Hypothalamus (tissue), 51 donors: ENCODE measurements at regions not wholly inside any gene's neighbourhood (a gene's known extent, or its start where the extent isn't known, plus 50 kb on each side); places are given as distances from the start of the nearest gene placed in this dataset.

ENCODE experiments used
- DNase-seq, 51 donors: peaks; one replicate each; lab custom pipeline; 2025; lab: John Stamatoyannopoulos, UW

- DNase-seq: no peak
Measured at GRCh38 chr18:32621034-32621433, 150.4 kb upstream of the GAREM1 start.

GRCh38 chr18:32618546-32618945 lies 147.9 kb upstream of the GAREM1 start:
- DNase-seq: no peak

- DNase-seq: no peak
Measured at GRCh38 chr18:32613821-32614220, 143.1 kb upstream of the GAREM1 start.

GRCh38 chr18:32612651-32613050 lies 142.0 kb upstream of the GAREM1 start:
- DNase-seq: no peak

- no peak for DNase-seq
Measured at GRCh38 chr18:32610176-32610575, 139.5 kb upstream of the GAREM1 start.

- no peak for DNase-seq
Measured at GRCh38 chr18:32607816-32608215, 137.1 kb upstream of the GAREM1 start.

- DNase-seq: no peak
Measured at GRCh38 chr18:32598144-32598543, 127.5 kb upstream of the GAREM1 start.

- no peak for DNase-seq
Measured at GRCh38 chr18:32596501-32596900, 125.8 kb upstream of the GAREM1 start.

GRCh38 chr18:32595832-32596231 lies 125.2 kb upstream of the GAREM1 start:
- DNase-seq: no peak

- DNase-seq: no peak
Measured at GRCh38 chr18:32588191-32588590, 117.5 kb upstream of the GAREM1 start.

- no peak for DNase-seq
Measured at GRCh38 chr18:32583431-32583830, 112.7 kb upstream of the GAREM1 start.

- DNase-seq: no peak
Measured at GRCh38 chr18:32582455-32582854, 111.8 kb upstream of the GAREM1 start.

- no peak for DNase-seq
Measured at GRCh38 chr18:32577561-32577960, 106.9 kb upstream of the GAREM1 start.

- DNase-seq: peak in 26 of 51 donors; percentile 2 to 63 (median 34)
Measured at GRCh38 chr18:32576296-32576916, 105.7 kb upstream of the GAREM1 start.

GRCh38 chr18:32566960-32567359 lies 96.3 kb upstream of the GAREM1 start:
- DNase-seq: no peak

GRCh38 chr18:32553640-32554365 lies 83.1 kb upstream of the GAREM1 start:
- DNase-seq: no peak

- no peak for DNase-seq
Measured at GRCh38 chr18:32553174-32553573, 82.5 kb upstream of the GAREM1 start.

- DNase-seq: peak in 18 of 51 donors; percentile 3 to 52 (median 12)
Measured at GRCh38 chr18:32552421-32553030, 81.8 kb upstream of the GAREM1 start.

- DNase-seq: no peak
Measured at GRCh38 chr18:32550963-32551362, 80.3 kb upstream of the GAREM1 start.

GRCh38 chr18:32549248-32550110 lies 78.8 kb upstream of the GAREM1 start:
- DNase-seq: peak in 21 of 51 donors; percentile 4 to 59 (median 20)

GRCh38 chr18:32548688-32549087 lies 78.0 kb upstream of the GAREM1 start:
- no peak for DNase-seq
